ENCODE measurements at regions not wholly inside any gene's neighbourhood (a gene's known extent, or its start where the extent isn't known, plus 50 kb on each side); places are given as distances from the start of the nearest gene placed in this dataset.

DNA sequence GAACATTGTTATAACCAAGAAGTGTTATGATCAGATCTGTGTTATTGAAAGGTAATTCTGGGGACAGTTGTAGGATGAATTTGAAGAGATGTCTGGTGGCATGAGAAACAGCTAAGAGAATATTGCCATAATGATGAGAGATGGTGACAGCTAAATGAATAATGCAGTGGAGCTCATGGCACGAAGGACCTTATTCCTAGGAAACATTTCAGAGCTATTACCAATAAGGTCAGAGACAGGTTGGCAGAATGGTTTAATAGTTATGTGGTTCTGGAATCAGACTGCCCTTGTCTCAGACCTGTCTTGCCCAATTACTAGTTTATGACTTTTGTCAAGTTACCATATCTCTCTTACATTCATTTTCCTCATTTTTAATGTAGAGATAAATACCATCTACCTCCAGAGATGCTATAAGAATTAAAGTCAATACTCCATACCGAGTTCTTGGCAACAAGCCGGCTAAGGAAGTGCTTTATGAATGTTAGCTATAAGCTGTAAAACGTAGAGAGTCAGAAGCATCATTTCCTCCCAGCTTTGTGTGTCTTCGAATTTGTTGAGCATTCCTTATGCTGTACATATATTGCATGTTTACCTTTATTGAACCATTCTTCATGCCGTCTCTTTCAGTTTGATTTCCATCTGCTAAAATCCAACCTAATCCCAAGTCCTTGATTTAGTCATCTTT, 73.6 kb upstream of the COL5A2 start:
- TF ChIP-seq, protein P1, sequence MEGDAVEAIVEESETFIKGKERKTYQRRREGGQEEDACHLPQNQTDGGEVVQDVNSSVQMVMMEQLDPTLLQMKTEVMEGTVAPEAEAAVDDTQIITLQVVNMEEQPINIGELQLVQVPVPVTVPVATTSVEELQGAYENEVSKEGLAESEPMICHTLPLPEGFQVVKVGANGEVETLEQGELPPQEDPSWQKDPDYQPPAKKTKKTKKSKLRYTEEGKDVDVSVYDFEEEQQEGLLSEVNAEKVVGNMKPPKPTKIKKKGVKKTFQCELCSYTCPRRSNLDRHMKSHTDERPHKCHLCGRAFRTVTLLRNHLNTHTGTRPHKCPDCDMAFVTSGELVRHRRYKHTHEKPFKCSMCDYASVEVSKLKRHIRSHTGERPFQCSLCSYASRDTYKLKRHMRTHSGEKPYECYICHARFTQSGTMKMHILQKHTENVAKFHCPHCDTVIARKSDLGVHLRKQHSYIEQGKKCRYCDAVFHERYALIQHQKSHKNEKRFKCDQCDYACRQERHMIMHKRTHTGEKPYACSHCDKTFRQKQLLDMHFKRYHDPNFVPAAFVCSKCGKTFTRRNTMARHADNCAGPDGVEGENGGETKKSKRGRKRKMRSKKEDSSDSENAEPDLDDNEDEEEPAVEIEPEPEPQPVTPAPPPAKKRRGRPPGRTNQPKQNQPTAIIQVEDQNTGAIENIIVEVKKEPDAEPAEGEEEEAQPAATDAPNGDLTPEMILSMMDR (IDR thresholded peaks at IDR 0.05) = no peak
- no peak for TF ChIP-seq POLR2A (IDR thresholded peaks at IDR 0.05)
